CD4-positive, alpha-beta T cell treated with Interleukin-21 for 1 hour (primary cell): ENCODE measurements at regions not wholly inside any gene's neighbourhood (a gene's known extent, or its start where the extent isn't known, plus 50 kb on each side); places are given as distances from the start of the nearest gene placed in this dataset.
"Not testable (repeated sequence)": the region's sequence is repeated elsewhere in the genome, so short reads cannot be mapped to it uniquely, and the experiment has no call there.

Experiments
- DNase-seq: peaks from one replicate; pipeline ENCODE4 v3.0.0-alpha.2; 2020

DNA sequence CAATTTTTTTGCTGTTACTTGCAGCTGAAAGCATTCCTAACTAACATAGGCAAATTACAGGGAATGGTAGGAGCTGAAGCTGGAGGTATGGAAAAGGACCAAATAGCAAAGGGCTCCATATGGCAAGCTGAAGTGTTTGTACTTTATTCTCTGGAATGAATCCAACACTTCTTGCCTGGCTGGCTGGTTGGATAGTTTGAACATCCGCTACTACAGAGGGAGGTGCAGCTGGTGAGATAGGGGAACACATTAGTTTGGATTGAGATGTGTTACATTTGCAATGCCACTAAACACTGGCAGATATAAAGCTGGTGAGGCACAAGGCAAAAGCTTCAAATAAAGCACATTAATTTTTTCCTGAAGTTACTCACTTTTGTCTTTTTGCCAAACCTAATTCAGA lies 291.5 kb downstream of the SP3 start:
- DNase-seq, result no peak

GRCh38 chr2:173676647-173677046 lies 288.5 kb downstream of the SP3 start:
- DNase-seq, result no peak

GRCh38 chr2:173678186-173678585 lies 287.0 kb downstream of the SP3 start:
- DNase-seq, result no peak

DNA sequence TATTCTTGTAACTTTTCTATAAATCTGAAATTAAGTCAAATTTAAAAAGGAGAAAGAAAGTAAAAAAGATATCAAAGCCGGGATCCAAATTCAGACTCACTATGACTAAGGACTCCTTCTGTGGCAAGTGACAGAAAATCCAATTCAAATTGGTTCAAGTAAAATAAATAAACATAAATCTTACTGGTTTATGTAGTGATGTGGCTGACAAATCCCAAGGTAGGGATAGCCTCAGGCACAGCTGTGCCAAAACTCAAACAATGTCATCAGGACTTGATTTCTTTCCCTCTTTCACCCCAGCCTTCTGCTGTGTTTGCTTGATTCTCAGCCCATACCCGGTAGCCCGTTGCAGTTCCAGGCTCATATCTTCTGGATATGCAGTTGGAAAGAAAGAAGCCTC lies 284.6 kb downstream of the SP3 start:
- DNase-seq, result no peak

DNA sequence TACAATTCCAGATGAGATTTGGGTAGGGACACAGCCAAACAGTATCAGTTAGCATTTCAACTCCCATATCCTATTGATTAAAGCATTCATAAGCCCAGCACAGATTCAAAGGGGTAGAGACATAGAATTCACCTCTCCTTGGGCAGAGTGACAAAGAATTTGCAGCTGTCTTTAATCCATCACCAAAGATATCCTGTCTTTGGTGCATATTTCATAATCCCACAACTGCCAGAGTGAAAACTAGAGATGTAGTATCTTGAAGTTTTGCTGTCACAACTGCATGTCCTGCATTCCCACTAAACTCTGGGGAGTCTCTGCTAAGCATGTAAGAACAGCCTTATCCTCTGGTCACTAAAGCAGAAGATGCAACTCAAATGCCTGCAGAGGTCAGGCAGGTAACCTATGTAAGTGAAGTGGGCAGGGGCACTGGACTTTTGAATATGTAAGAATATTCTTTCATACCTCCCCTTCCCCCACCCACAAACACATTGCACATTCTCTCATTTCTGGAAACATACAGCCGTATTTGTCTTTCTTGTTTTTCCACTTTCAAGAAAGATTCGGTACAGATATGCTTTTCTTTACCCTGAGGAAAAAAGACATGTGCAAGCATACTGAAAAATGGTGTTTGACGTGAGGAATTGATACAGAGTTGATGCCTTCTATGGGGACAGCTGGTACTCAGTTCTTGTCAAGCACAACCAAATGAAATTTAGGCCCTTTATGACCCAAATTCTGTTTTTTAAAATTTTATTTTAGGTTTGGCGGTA lies 283.1 kb downstream of the SP3 start:
- no peak for DNase-seq

GRCh38 chr2:173684896-173685459 lies 280.2 kb downstream of the SP3 start:
- no peak for DNase-seq

- no peak for DNase-seq
Observed at GRCh38 chr2:173690349-173690748, 274.8 kb downstream of the SP3 start.

- DNase-seq, result no peak
Observed at GRCh38 chr2:173692068-173692467, 273.1 kb downstream of the SP3 start.

DNA sequence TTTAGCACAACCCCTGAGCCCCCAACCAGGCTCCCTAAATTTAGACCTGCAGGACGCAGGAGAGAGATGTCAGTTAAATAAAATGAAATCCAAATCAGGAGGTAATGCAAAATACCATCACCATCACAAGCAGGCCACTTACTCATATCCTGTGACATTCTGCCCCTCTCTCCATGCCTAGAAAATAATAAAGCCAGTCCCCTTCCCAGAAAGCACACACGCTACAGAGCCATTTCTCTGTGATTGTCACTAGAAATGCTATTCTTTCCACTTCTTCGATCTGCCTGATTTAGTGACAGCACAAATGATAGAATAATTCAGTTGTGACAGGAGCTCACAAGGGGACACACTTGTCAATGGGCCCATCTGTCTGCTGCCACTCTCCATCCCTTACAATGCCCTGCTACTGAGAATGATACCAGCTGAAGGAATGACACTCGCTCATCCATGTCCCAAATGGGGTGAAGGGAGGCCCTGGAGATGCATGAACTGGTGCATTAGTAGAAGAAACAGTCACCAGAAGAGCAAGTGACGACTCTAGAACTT lies 272.1 kb downstream of the SP3 start:
- no peak for DNase-seq

DNA sequence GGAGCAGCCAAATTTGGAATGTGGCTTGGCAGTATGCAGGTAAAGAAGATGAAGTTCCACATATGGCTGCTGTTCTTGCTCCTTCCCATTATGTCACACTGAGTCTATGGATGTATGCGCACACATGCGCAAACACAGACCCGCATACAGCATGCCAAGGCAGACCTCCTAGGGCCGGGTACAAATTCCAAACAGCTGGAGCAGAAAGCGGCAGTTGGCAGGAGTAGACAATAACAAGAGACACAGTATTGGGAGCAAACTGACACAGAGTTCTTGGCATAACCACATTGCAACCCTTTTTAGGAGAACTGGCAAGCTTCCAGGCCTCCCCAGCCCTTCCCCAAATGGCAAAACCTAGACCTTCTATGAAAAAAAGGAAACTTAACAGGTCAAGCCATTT lies 268.9 kb downstream of the SP3 start:
- DNase-seq, result no peak

- no peak for DNase-seq
Observed at GRCh38 chr2:173697929-173698328, 267.2 kb downstream of the SP3 start.

DNA sequence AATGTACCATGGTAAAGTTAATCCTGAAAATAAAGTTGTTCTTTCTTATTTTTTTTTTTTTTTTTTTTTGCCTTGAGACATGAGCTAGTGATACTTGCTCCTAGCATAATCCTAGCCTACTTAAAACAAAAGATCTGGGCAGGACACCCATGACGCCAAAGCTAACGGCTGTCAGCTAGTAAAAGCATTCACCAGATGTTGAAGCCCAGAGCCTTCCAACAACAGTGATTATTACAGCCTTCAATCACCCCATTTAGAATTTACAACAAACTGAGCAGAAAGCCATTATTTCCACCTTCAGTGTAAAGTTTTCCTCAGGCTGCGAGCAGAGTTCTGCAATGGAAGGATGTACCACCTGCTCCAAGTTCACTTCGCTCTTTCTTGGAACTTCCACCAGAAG lies 259.5 kb downstream of the SP3 start:
- DNase-seq, result no peak

DNA sequence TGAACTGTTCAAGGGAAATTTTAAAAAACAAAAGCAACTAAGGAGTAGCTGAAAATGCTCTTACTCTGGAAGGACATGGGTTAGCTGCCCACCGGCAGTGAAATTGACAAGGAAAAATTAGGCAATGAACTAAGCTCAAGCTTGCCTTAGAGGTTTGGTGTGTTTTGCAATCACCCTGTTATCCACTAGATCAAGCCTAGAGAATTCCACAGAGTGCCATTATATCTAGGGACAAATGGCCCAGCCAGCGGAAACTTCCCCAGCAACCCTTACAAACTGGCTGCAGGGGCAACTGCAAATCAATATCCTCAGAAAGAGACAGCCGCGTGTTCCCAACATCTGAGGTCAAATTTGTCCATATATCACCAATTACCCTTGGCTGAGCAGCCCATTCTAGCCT lies 258.2 kb downstream of the SP3 start:
- no peak for DNase-seq

DNA sequence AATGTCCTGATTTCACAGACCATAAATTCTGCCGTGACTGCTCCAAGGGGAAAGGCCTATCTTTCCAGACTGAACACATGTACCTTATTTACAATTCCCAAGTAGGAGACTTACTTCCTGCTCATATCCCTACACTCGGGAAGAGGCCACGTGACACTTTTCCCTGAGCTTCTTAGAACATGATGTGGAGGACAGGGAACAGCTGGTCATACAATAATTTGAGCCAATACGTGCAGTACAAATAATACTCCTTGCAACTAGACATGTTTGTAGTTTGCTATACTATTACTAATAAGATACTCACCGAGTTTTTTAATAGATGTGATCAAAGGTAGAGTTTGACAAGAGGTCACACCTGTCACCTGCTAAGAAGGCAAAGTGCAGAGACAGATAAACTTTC lies 256.4 kb downstream of the SP3 start:
- no peak for DNase-seq

DNA sequence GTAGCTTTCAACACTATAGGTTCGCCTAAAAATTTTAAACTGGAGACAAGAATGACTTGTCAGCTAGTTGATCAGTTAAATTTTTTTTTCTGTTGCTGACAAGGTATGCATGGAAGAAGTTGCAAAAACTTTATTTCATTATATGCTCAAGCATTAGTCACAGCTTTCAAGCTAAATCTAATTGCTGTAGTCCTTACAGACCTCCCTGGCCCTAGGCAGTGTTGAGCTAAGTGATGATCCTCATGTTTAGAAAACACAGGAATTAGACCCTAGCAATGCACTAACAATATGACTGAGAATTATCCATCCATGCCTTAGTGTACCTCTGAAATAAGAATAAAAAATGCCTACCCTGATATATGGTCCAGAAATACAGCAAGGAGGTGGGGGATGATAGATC lies 253.4 kb downstream of the SP3 start:
- DNase-seq, result no peak

DNA sequence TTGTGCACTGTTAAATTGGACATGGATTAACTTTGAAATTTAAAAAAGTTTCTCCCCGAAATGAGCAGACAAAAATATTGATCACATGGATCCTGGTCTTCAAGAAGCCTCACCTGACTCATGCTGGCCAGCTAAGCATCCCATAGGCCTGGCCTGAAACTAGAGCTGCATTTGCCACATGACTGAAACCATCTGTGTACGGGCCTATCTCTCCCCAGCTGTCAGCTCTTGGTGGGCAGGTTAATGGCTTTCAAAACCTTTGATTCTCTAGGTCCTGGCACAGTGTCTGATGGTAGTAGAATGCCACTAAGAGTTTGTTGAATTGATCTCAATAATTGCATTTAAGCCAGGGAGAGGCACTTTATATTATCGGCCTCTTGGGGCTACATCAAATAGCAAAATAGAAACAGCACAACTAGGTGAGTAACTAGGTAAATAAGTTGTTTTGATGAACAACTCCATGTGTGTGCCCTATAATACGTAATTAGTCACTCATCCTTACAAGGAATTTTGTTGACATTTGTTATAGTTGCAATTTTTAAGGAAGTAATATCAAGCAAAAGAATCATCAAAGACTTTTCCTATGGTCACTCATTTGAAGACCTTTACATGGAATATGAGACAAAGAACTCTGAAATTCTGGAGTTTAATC lies 251.1 kb downstream of the SP3 start:
- no peak for DNase-seq

- DNase-seq, result no peak
Observed at GRCh38 chr2:173715441-173715840, 249.7 kb downstream of the SP3 start.

GRCh38 chr2:173716458-173717052 lies 248.6 kb downstream of the SP3 start:
- no peak for DNase-seq

DNA sequence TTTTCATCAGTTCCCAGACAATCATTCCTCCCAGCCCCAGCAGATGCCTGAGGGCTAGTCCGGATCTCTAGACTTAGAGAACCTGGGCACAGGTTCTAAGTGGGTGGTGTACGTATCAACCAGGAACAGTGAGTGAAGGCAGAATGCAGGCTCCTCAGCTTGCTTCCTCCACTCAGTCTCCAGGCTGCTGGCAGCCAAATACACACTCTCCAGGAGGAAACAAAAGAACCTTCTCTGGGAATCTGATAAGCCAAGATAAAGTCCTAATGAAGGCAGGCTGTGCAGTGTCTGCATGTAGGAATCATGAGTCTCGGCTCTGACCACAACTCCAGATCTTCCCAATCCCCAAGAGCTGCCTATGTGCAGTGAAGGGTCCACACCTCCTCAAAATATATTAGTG lies 245.7 kb downstream of the SP3 start:
- no peak for DNase-seq

GRCh38 chr2:173720306-173720705 lies 244.9 kb downstream of the SP3 start:
- DNase-seq, result no peak

GRCh38 chr2:173734797-173735196 lies 230.4 kb downstream of the SP3 start:
- no peak for DNase-seq

DNA sequence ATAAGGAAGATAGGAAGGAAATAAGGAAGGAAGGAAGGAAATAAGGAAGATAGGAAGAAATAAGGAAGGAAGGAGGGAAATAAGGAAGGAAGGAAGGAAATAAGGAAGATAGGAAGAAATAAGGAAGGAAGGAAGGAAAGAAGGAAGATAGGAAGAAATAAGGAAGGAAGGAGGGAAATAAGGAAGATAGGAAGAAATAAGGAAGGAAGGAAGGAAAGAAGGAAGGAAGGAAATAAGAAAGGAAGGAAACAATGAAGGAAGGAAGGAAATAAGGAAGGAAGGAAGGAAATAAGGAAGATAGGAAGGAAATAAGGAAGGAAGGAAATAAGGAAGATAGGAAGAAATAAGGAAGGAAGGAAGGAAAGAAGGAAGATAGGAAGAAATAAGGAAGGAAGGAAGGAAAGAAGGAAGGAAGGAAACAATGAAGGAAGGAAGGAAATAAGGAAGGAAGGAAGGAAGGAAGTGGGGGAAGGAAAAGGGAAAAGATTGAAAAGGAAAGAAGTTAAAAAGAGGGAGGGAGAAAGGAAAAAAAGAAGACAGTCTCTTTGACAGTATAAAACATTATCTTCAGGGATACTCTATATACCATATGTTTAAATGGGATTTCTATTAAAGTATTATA lies 227.1 kb downstream of the SP3 start:
- DNase-seq, result not testable (repeated sequence)

DNA sequence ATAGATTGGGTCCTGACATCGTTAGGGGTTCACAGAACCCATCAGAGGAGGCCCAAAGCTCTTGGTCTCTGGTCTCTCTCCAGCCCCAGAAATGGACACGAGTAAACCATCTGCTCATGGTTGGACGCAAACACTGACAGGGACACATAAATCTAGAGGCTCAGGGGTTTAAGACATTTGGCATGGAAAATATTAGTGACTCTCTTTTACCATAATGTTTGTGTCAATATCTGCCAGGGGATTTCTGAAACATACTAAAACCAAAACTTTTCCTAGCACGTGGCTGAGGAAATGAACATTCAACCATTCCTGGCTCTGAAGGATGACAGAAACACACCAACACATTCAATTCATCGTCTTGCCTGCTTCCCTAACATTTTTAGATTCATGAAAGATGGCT lies 226.2 kb downstream of the SP3 start:
- DNase-seq, result no peak
